Activated naive CD8-positive, alpha-beta T cell (primary cell): ENCODE measurements at regions not wholly inside any gene's neighbourhood (a gene's known extent, or its start where the extent isn't known, plus 50 kb on each side); places are given as distances from the start of the nearest gene placed in this dataset.

ENCODE experiments used
- H3K27ac Mint-ChIP-seq: one replicate; pipeline ENCODE4 v1.8.0; 2021; ENCODE audit warnings: mixed read lengths
- H3K27me3 Mint-ChIP-seq: one replicate; pipeline ENCODE4 v1.8.0; 2021; ENCODE audit warnings: mixed read lengths
- H3K36me3 Mint-ChIP-seq: one replicate; pipeline ENCODE4 v1.8.0; 2021; ENCODE audit warnings: mixed read lengths
- H3K4me1 Mint-ChIP-seq: one replicate; pipeline ENCODE4 v1.8.0; 2021; ENCODE audit warnings: low read depth, mixed read lengths
- H3K4me3 Mint-ChIP-seq: one replicate; pipeline ENCODE4 v1.8.0; 2021; ENCODE audit warnings: mild to moderate bottlenecking, mixed read lengths
- H3K9me3 Mint-ChIP-seq: one replicate; pipeline ENCODE4 v1.8.0; 2021; ENCODE audit warnings: low read depth, mixed read lengths

GRCh38 chr3:159418571-159419526, 569.8 kb upstream of the IL12A start:
- no peak overlapping the region for H3K27ac Mint-ChIP-seq
- no peaks in the 10 kb centered on the region for H3K4me1 Mint-ChIP-seq
- peaks cover 3% of the 10 kb centered on the region for H3K9me3 Mint-ChIP-seq
- no peak overlapping the region for H3K4me3 Mint-ChIP-seq
- no peaks in the 10 kb centered on the region for H3K36me3 Mint-ChIP-seq
- no peaks in the 10 kb centered on the region for H3K27me3 Mint-ChIP-seq

GRCh38 chr3:159429702-159430101, 558.9 kb upstream of the IL12A start:
- no peaks in the 10 kb centered on the region for H3K9me3 Mint-ChIP-seq
- no peaks in the 10 kb centered on the region for H3K36me3 Mint-ChIP-seq
- H3K4me3 Mint-ChIP-seq = no peak overlapping the region
- no peak overlapping the region for H3K27ac Mint-ChIP-seq
- no peaks in the 10 kb centered on the region for H3K4me1 Mint-ChIP-seq
- no peaks in the 10 kb centered on the region for H3K27me3 Mint-ChIP-seq

- Mint-ChIP-seq H3K27ac (no peak overlapping the region), H3K9me3 (no peaks in the 10 kb centered on the region)
These were observed 555.8 kb upstream of the IL12A start for GRCh38 chr3:159432682-159433340.

GRCh38 chr3:159439346-159439745, 549.3 kb upstream of the IL12A start:
- no peak overlapping the region for H3K27ac Mint-ChIP-seq
- no peaks in the 10 kb centered on the region for H3K27me3 Mint-ChIP-seq
- H3K36me3 Mint-ChIP-seq = no peaks in the 10 kb centered on the region
- H3K4me1 Mint-ChIP-seq = no peaks in the 10 kb centered on the region
- no peak overlapping the region for H3K4me3 Mint-ChIP-seq
- H3K9me3 Mint-ChIP-seq = peaks cover 5% of the 10 kb centered on the region

More at GRCh38 chr3:159432682-159433340, 555.8 kb upstream of the IL12A start:
- Mint-ChIP-seq H3K4me1 (no peaks in the 10 kb centered on the region), H3K36me3 (no peaks in the 10 kb centered on the region), H3K27me3 (no peaks in the 10 kb centered on the region), H3K4me3 (no peak overlapping the region)

- no peak overlapping the region for H3K27ac Mint-ChIP-seq
- no peaks in the 10 kb centered on the region for H3K36me3 Mint-ChIP-seq
- H3K4me3 Mint-ChIP-seq = no peak overlapping the region
- no peaks in the 10 kb centered on the region for H3K4me1 Mint-ChIP-seq
- peaks cover 9% of the 10 kb centered on the region for H3K9me3 Mint-ChIP-seq
- H3K27me3 Mint-ChIP-seq = no peaks in the 10 kb centered on the region
These were observed 547.4 kb upstream of the IL12A start for GRCh38 chr3:159441279-159441678.

- H3K27me3 Mint-ChIP-seq = no peaks in the 10 kb centered on the region
- H3K27ac Mint-ChIP-seq = no peak overlapping the region
- no peaks in the 10 kb centered on the region for H3K4me1 Mint-ChIP-seq
- no peaks in the 10 kb centered on the region for H3K36me3 Mint-ChIP-seq
- peaks cover 9% of the 10 kb centered on the region for H3K9me3 Mint-ChIP-seq
- no peak overlapping the region for H3K4me3 Mint-ChIP-seq
These were observed 545.4 kb upstream of the IL12A start for GRCh38 chr3:159443266-159443665.

- peaks cover 4% of the 10 kb centered on the region for H3K9me3 Mint-ChIP-seq
- H3K4me1 Mint-ChIP-seq = no peaks in the 10 kb centered on the region
- H3K27me3 Mint-ChIP-seq = no peaks in the 10 kb centered on the region
- no peak overlapping the region for H3K27ac Mint-ChIP-seq
- no peaks in the 10 kb centered on the region for H3K36me3 Mint-ChIP-seq
- H3K4me3 Mint-ChIP-seq = no peak overlapping the region
These were observed 540.8 kb upstream of the IL12A start for GRCh38 chr3:159447841-159448240.

GRCh38 chr3:159448902-159449301, 539.7 kb upstream of the IL12A start:
- Mint-ChIP-seq H3K4me3 (no peak overlapping the region), H3K9me3 (peaks cover 4% of the 10 kb centered on the region), H3K27ac (no peak overlapping the region), H3K27me3 (no peaks in the 10 kb centered on the region), H3K36me3 (no peaks in the 10 kb centered on the region), H3K4me1 (no peaks in the 10 kb centered on the region)

GRCh38 chr3:159451067-159451466, 537.6 kb upstream of the IL12A start:
- H3K27ac Mint-ChIP-seq = no peak overlapping the region
- no peaks in the 10 kb centered on the region for H3K9me3 Mint-ChIP-seq
- H3K4me3 Mint-ChIP-seq = no peak overlapping the region
- no peaks in the 10 kb centered on the region for H3K36me3 Mint-ChIP-seq
- no peaks in the 10 kb centered on the region for H3K27me3 Mint-ChIP-seq
- H3K4me1 Mint-ChIP-seq = no peaks in the 10 kb centered on the region

GRCh38 chr3:159451482-159451881, 537.2 kb upstream of the IL12A start:
- peaks cover 3% of the 10 kb centered on the region for H3K27me3 Mint-ChIP-seq
- H3K4me1 Mint-ChIP-seq = no peaks in the 10 kb centered on the region
- H3K27ac Mint-ChIP-seq = no peak overlapping the region
- H3K9me3 Mint-ChIP-seq = no peaks in the 10 kb centered on the region
- H3K36me3 Mint-ChIP-seq = no peaks in the 10 kb centered on the region
- H3K4me3 Mint-ChIP-seq = no peak overlapping the region

- peaks cover 3% of the 10 kb centered on the region for H3K27me3 Mint-ChIP-seq
These were observed 535.6 kb upstream of the IL12A start for GRCh38 chr3:159453036-159453435.

GRCh38 chr3:159453945-159454344, 534.7 kb upstream of the IL12A start:
- Mint-ChIP-seq H3K4me1 (no peaks in the 10 kb centered on the region), H3K27me3 (peaks cover 3% of the 10 kb centered on the region), H3K27ac (no peak overlapping the region), H3K4me3 (no peak overlapping the region), H3K36me3 (no peaks in the 10 kb centered on the region), H3K9me3 (no peaks in the 10 kb centered on the region)

More at GRCh38 chr3:159453036-159453435, 535.6 kb upstream of the IL12A start:
- Mint-ChIP-seq H3K4me3 (no peak overlapping the region), H3K4me1 (no peaks in the 10 kb centered on the region), H3K36me3 (no peaks in the 10 kb centered on the region), H3K9me3 (no peaks in the 10 kb centered on the region), H3K27ac (no peak overlapping the region)

- H3K27ac Mint-ChIP-seq = no peak overlapping the region
- no peaks in the 10 kb centered on the region for H3K9me3 Mint-ChIP-seq
- H3K4me3 Mint-ChIP-seq = no peak overlapping the region
- no peaks in the 10 kb centered on the region for H3K4me1 Mint-ChIP-seq
- H3K27me3 Mint-ChIP-seq = peaks cover 3% of the 10 kb centered on the region
- no peaks in the 10 kb centered on the region for H3K36me3 Mint-ChIP-seq
These were observed 532.9 kb upstream of the IL12A start for GRCh38 chr3:159455741-159456181.

- Mint-ChIP-seq H3K4me1 (no peaks in the 10 kb centered on the region), H3K4me3 (no peak overlapping the region), H3K36me3 (no peaks in the 10 kb centered on the region), H3K27me3 (peaks cover 3% of the 10 kb centered on the region), H3K27ac (no peak overlapping the region), H3K9me3 (peaks cover 3% of the 10 kb centered on the region)
These were observed 530.6 kb upstream of the IL12A start for GRCh38 chr3:159458010-159458409.

- Mint-ChIP-seq H3K9me3 (peaks cover 3% of the 10 kb centered on the region), H3K4me3 (no peak overlapping the region), H3K27ac (no peak overlapping the region), H3K36me3 (no peaks in the 10 kb centered on the region), H3K4me1 (no peaks in the 10 kb centered on the region), H3K27me3 (peaks cover 3% of the 10 kb centered on the region)
These were observed 529.7 kb upstream of the IL12A start for GRCh38 chr3:159458982-159459381.
